DND-41 (cell line): ENCODE measurements at regions not wholly inside any gene's neighbourhood (a gene's known extent, or its start where the extent isn't known, plus 50 kb on each side); places are given as distances from the start of the nearest gene placed in this dataset.

Experiments
- CTCF ChIP-seq: IDR thresholded peaks from 2 replicates; pipeline ENCODE4 v1.5.1; 2012; ENCODE audit warnings: borderline replicate concordance, low read length, moderate library complexity, mild to moderate bottlenecking; ENCODE audit not compliant: poor library complexity, severe bottlenecking; ENCODE audit errors: extremely low read depth
- EZH2 ChIP-seq: IDR thresholded peaks from 3 replicates; pipeline ENCODE4 v1.6.1; 2012; ENCODE audit warnings: borderline replicate concordance, low read depth, mild to moderate bottlenecking, moderate library complexity, low read length, inconsistent platforms; ENCODE audit not compliant: severe bottlenecking

- TF ChIP-seq CTCF (no peak), EZH2 (no peak)
Measured at GRCh38 chr3:88725440-88726165, 381.8 kb upstream of the EPHA3 start.
